H7 (cell line): ENCODE measurements at regions not wholly inside any gene's neighbourhood (a gene's known extent, or its start where the extent isn't known, plus 50 kb on each side); places are given as distances from the start of the nearest gene placed in this dataset.

Source experiments
- DNase-seq: peaks from one replicate; pipeline ENCODE4 v3.0.0; 2012
- H3K27me3 ChIP-seq: 2 replicates; pipeline ENCODE4 v1.6.0; 2011; ENCODE audit warnings: mild to moderate bottlenecking, low read length; ENCODE audit not compliant: control insufficient read depth, insufficient read depth
- H3K36me3 ChIP-seq: replicated peaks from 2 replicates; pipeline ENCODE4 v1.5.1; 2011; ENCODE audit warnings: low read length; ENCODE audit not compliant: control insufficient read depth, insufficient read depth
- H3K4me3 ChIP-seq: 2 replicates; pipeline ENCODE4 v1.5.1; 2011; ENCODE audit warnings: low read depth, mild to moderate bottlenecking, control low read depth, low read length, moderate library complexity; ENCODE audit not compliant: insufficient read depth

GRCh38 chr2:204012072-204012653, 75.6 kb downstream of the ICOS start:
- Histone ChIP-seq H3K36me3 (no peaks in the 10 kb centered on the region), H3K4me3 (no peak overlapping the region), H3K27me3 (no peaks in the 10 kb centered on the region)
- DNase-seq: no peak

- Histone ChIP-seq H3K4me3 (no peak overlapping the region), H3K36me3 (no peaks in the 10 kb centered on the region), H3K27me3 (no peaks in the 10 kb centered on the region)
- no peak for DNase-seq
Measured at GRCh38 chr2:204015118-204015843, 78.7 kb downstream of the ICOS start.

DNA sequence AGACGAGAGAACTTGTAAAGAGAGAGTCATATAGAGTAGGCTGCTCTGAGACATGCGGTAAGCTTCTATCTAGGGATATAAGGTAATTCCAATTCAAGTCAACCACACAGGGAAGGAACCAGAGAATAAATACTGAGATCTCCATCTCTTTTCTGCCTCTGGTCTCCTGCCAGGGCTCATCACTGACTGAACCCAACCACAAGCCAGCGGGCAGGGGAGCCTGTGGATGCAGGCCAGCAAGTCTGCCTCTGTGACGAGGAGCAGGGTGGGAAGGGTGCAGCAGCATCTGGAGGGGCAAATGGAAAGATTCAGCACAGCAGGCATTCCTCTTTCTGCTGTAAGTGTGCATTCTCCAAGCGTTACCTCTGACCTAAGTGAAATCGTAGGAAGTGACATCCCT, 82.2 kb downstream of the ICOS start:
- DNase-seq: no peak
- Histone ChIP-seq H3K4me3 (no peak overlapping the region), H3K27me3 (no peaks in the 10 kb centered on the region), H3K36me3 (no peaks in the 10 kb centered on the region)

DNA sequence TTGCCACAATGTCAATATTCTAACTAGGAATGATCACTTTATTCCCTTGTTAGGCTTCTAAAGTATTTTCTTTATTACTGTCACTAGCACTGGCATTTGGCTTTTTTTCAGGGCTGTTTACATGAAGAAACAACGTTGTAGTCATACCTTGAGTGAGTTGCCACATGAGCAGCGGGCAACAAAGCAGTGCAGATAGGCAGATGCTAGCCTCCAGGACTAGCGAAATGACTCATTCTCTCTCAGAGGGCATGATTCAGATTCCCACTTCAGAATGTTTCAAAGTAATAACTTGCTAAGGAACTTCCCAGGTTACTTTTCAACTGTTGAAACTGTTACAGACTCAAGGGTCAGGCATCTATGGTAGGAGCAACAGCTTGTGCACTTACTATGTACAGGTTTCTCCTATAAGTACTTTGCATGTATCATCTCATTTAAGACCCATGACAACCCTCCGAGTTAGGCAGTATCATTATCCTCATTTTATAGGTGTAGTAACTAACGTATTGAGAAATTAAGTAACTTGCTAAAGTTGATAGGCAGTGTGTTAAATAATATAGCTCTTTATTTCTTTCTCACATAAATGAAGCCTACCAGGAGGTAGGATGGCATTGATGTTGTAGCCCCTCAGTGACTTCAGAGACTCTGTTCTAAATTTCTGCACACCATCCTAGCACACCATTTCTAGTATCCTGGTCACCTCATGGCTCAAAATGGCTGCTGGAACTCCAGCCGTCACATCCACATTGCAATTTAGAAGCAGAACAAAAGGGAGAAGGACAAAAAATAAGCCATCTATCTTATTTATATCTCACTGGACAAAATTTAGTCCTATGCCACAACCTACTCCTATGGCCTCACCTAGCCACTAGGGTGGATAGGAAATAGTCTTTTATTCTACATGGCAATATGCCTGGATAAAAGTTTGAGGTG, 83.3 kb downstream of the ICOS start:
- no peaks in the 10 kb centered on the region for H3K36me3 ChIP-seq
- no peak overlapping the region for H3K4me3 ChIP-seq
- H3K27me3 ChIP-seq: no peaks in the 10 kb centered on the region
- no peak for DNase-seq

- Histone ChIP-seq H3K27me3 (no peaks in the 10 kb centered on the region), H3K4me3 (no peak overlapping the region), H3K36me3 (no peaks in the 10 kb centered on the region)
- no peak for DNase-seq
Measured at GRCh38 chr2:204021290-204022081, 84.9 kb downstream of the ICOS start.

GRCh38 chr2:204022550-204022949, 86.0 kb downstream of the ICOS start:
- H3K36me3 ChIP-seq: no peaks in the 10 kb centered on the region
- DNase-seq: no peak
- H3K4me3 ChIP-seq: no peak overlapping the region
- H3K27me3 ChIP-seq: no peaks in the 10 kb centered on the region

DNA sequence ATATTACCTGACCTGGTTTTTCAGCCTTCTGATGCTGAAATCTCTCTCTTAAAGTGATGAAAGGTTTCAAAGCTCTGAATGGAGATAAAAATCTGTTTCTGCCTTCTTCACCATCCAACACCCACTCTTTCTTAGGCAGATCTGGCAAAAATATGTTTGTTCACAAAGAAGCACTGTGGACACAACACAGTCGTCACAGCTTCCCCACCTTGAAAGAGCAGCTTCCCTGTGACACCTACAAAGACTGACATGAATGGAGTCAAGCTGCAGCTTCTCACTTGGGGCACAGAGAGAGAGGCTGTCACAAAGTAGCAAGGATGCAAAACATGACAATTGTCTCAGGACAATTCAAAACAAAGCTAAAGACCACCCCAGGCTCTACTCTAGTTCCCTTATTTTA, 86.5 kb downstream of the ICOS start:
- H3K4me3 ChIP-seq: no peak overlapping the region
- H3K27me3 ChIP-seq: no peaks in the 10 kb centered on the region
- DNase-seq: no peak
- no peaks in the 10 kb centered on the region for H3K36me3 ChIP-seq

DNA sequence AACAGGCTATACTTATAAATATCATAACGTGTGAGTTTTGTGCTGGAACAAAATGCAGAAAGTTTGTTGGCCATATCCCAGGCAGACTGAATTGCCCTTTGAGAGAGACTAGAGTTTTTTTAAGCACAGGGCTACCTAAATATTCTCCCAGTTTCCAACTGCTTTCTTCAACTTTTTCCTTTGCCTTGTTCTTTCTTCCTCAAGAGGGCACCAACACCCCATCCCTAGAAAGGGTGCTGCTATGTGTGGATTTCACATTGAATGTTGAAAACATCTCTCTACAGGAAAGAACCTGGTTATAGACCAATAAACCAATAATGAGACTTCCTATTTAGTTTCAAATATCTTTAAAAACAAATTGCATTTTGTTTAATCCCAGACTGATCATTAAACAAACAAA, 87.9 kb downstream of the ICOS start:
- H3K27me3 ChIP-seq: no peaks in the 10 kb centered on the region
- H3K4me3 ChIP-seq: no peak overlapping the region
- peak; percentile 36 for DNase-seq
- no peaks in the 10 kb centered on the region for H3K36me3 ChIP-seq

DNA sequence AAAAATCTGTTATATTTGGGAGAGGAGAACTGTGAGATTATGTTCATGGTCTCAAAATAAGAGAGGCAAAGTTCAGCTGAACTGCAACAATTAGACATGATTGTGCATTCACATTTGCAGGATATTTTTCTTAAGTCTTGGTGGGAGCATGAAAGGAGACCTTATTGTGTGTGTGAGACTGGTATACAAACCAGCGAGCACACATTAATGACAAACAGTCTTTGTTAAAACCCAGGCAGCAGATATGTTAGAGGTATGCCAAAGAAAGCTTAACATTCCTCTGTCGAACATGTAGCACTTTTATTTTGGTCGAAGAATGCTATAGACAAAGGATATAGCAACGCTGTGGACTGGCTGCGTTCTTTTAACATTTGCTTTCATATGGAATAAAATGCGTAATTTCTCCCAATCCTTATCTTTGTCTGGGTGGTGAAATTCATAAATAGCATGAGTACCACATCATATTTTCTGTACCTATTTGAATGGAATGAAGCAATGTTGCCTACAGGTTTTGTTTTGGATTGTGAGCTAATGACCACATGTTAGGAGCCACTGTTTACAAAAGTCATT, 88.4 kb downstream of the ICOS start:
- Histone ChIP-seq H3K36me3 (no peaks in the 10 kb centered on the region), H3K4me3 (no peak overlapping the region), H3K27me3 (no peaks in the 10 kb centered on the region)
- DNase-seq: no peak

DNA sequence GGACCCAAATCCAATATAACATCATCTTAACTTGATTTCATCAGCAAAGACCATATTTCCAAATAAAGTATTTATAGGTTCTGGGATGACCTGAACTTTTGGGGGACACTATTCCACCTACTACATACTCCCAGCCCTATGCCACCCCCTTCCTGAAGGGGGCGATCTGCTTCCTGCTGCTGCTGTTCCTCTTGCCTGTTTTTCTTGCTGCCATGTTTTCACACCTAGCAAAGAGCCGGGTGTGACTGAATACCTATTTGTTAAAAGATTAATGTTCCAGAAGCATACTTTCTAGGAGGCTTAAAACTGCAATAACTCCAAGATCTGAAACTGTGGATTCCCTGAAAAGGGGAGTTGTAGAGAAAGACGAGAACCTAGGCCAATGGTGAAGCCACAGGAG, 89.7 kb downstream of the ICOS start:
- Histone ChIP-seq H3K27me3 (no peaks in the 10 kb centered on the region), H3K36me3 (no peaks in the 10 kb centered on the region), H3K4me3 (no peak overlapping the region)
- DNase-seq: peak; percentile 10

DNA sequence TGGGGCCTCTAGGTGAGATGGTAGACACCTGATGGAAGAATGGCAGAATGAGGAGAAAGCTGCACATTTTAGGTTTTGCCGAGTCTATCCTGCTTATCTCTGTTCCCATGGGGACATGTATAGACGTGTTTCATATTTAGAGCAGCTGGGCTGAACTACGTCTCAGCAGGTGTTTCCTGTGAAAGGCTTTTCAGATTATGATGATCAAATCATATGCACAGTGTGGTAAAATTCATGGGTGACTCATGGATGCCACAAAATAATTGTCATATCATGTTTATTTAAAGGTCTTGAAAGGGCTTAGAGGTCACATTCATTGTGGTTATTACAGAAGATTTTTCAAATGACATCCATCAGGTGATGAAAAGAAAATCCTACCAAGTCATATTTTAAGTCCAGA, 90.5 kb downstream of the ICOS start:
- no peak for DNase-seq
- Histone ChIP-seq H3K36me3 (no peaks in the 10 kb centered on the region), H3K4me3 (no peak overlapping the region), H3K27me3 (no peaks in the 10 kb centered on the region)

- Histone ChIP-seq H3K27me3 (no peaks in the 10 kb centered on the region), H3K36me3 (no peaks in the 10 kb centered on the region)
- no peak for DNase-seq
Measured at GRCh38 chr2:204030322-204030721, 93.8 kb downstream of the ICOS start.

GRCh38 chr2:204031056-204031455, 94.5 kb downstream of the ICOS start:
- Histone ChIP-seq H3K36me3 (no peaks in the 10 kb centered on the region), H3K4me3 (no peak overlapping the region), H3K27me3 (no peaks in the 10 kb centered on the region)
- no peak for DNase-seq

More at GRCh38 chr2:204030322-204030721, 93.8 kb downstream of the ICOS start:
- no peak overlapping the region for H3K4me3 ChIP-seq

DNA sequence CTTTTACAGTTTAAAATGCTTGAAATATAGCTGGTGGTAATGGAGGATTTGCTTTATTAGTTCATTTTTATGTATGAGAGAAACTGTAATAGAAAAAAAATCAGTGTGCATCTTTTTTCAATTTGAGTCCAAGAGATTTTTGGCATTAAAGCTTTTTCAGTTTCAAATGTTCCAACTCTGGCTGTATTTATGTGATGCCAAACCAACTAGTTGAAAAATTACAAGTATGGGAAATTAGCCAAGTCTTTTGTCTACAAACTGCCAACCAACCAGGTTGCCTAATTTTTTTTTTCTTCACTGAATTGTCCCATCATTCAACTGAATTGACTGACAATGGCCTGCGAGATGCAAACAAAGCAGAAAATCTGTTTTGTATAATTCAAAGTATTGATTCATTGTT, 95.7 kb downstream of the ICOS start:
- no peak for DNase-seq
- Histone ChIP-seq H3K4me3 (no peak overlapping the region), H3K36me3 (no peaks in the 10 kb centered on the region)

More for the DNA sequence above, 95.7 kb downstream of the ICOS start:
- no peaks in the 10 kb centered on the region for H3K27me3 ChIP-seq
